Hematopoietic multipotent progenitor cell treated with erythropoietin and hydrocortisone succinate and interleukin-3 and kit ligand, for 4 days (in vitro differentiated cells): ENCODE measurements at regions not wholly inside any gene's neighbourhood (a gene's known extent, or its start where the extent isn't known, plus 50 kb on each side); places are given as distances from the start of the nearest gene placed in this dataset.
"Not testable (repeated sequence)": the region's sequence is repeated elsewhere in the genome, so short reads cannot be mapped to it uniquely, and the experiment has no call there.

Source experiments
- DNase-seq: peaks from one replicate; pipeline ENCODE4 v3.0.0-alpha.2; 2015

GRCh38 chr2:199556527-199557285 is 99.0 kb upstream of the SATB2 start:
- DNase-seq = no peak

DNA sequence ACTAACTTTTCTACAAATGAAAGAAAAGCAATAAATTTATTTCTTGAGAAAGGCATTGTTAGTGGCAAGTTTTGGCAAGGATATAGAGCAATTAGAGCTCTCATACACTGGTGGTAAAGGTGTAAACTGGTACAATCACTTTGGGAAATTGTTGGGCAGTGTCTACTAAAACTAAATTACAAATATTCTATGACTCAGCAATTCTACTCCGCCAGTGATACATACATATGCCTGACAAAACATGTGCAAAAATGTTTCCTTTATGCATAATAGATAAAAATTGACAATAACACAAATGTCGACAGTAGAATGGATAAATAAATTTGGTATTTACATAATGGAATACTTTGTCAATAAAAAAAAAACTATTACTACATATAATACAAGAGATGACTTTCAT is 96.3 kb upstream of the SATB2 start:
- DNase-seq = no peak

- DNase-seq = no peak
These were observed 94.4 kb upstream of the SATB2 start for GRCh38 chr2:199552141-199552540.

DNA sequence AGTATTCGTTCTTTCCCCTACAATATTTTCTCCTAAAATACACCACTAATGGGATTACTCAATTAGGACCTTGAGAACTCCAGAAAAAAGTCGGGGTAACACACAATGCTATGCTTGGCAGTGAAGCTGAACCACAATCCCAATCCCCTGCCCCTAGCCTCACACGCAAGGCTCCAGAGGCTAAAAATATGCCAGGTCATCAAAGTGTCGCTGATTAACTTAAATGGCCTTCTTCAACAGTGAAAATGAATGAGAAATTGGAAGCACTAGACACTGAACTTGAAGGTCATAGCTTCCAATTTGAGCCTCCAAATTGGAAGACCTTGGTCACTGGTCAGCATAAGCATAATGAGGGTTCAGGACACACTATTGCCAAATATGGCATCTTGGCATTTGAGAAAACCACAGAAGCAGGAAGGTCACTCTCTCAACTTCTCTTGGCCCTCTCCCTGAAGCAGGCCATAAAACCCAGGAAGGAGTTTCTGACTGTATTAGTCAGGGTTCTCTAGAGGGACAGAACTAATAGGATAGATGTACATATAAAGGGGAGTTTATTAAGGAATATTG is 86.0 kb upstream of the SATB2 start:
- DNase-seq = no peak

GRCh38 chr2:199535445-199536177 is 77.9 kb upstream of the SATB2 start:
- DNase-seq = no peak

DNA sequence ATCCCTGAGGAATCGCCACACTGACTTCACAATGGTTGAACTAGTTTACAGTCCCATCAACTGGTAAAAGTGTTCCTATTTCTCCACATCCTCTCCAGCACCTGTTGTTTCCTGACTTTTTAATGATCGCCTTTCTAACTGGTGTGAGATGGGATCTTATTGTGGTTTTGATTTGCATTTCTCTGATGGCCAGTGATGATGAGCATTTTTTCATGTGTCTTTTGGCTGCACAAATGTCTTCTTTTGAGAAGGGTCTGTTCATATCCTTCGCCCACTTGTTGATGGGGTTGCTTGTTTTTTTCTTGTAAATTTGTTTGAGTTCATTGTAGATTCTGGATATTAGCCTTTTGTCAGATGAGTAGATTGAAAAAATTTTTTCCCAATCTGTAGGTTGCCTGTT is 76.1 kb upstream of the SATB2 start:
- DNase-seq = not testable (repeated sequence)

- DNase-seq = no peak
These were observed 69.3 kb upstream of the SATB2 start for GRCh38 chr2:199527071-199527470.

DNA sequence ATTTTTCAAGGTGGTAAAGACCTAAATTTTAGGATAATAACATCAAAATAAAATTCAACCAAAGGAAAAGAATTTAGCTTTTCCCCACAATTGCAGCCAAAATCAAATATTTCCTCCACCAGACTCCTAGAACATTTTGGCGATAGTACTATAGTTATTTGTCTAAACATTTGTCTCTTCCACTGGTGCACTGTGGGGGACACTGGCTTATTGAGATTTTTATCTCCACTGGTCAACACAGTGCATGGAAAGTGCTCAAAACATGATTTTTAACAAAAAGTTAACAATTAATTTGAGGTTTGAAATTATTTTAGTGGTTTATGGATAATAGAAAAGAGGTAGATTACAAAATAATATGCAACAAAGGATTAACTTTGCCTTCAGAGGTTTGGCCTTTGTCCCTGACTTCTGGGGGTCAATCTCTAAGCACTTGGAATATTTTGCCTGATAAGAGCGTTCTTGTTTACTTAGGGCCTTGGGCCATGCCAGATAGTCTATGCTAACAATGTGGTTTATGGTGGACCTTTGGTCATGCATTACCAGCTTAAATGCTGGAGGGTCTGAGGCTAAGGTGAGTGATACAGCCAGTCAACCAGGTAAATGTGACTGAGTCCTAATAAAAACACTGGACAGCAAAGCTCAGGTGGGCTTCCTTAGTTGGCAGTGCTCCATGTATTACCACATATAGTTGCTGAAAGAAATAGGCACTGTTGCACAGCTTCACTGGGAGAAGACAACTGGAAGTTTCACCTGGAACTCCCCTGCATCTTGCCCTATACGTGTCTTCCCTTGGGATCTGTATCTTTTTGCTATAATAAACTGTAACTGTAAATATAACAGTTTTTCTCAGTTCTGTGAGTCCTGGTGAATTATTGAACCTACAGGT is 67.2 kb upstream of the SATB2 start:
- DNase-seq = no peak

- no peak for DNase-seq
These were observed 51.7 kb upstream of the SATB2 start for GRCh38 chr2:199509403-199509802.
